Skeletal muscle satellite cell (primary cell): ENCODE measurements at regions not wholly inside any gene's neighbourhood (a gene's known extent, or its start where the extent isn't known, plus 50 kb on each side); places are given as distances from the start of the nearest gene placed in this dataset.

Experiments used
- H3K27me3 ChIP-seq: 2 replicates; pipeline ENCODE4 v1.7.0; 2013; ENCODE audit warnings: low read length; ENCODE audit not compliant: control insufficient read depth, insufficient read depth
- H3K36me3 ChIP-seq: 2 replicates; pipeline ENCODE4 v1.7.0; 2013; ENCODE audit warnings: mild to moderate bottlenecking, control low read depth, low read length; ENCODE audit not compliant: insufficient read depth
- H3K4me1 ChIP-seq: 2 replicates; pipeline ENCODE4 v1.7.0; 2013; ENCODE audit warnings: low read length; ENCODE audit not compliant: control insufficient read depth, insufficient read depth
- H3K4me2 ChIP-seq: 2 replicates; pipeline ENCODE4 v1.7.0; 2013; ENCODE audit warnings: mild to moderate bottlenecking, low read length
- H3K4me3 ChIP-seq: 2 replicates; pipeline ENCODE4 v1.7.0; 2013; ENCODE audit warnings: low read length
- H3K9ac ChIP-seq: 2 replicates; pipeline ENCODE4 v1.7.0; 2013; ENCODE audit warnings: mild to moderate bottlenecking, low read depth, low read length, moderate library complexity
- H3K9me3 ChIP-seq: replicated peaks from 2 replicates; pipeline ENCODE4 v1.7.0; 2013; ENCODE audit warnings: mild to moderate bottlenecking, control low read depth, low read length

DNA sequence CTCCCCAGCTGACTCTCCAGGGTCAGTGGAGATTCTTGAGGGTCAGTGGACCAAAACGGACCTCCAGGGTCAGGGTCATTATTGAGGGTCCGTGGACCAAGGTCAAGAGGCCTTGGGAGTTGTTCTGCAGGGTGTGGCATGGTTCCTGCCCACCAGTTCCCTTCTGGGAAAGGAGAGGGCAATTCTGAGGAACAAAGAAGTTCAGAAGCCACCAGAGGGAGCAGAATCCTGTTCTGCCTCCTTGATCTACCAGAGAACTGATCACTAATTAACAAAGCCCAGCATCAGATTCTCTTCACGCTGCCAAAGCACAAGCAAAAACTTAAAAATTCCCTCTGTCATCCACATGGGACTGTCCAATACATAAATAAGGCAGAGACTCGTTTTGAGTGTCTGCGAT is 263.4 kb downstream of the DHX35 start:
- Histone ChIP-seq H3K27me3 (no peaks in the 10 kb centered on the region), H3K4me3 (no peak overlapping the region), H3K4me1 (no peaks in the 10 kb centered on the region), H3K36me3 (no peaks in the 10 kb centered on the region), H3K9ac (no peak overlapping the region), H3K4me2 (no peak overlapping the region), H3K9me3 (no peaks in the 10 kb centered on the region)

DNA sequence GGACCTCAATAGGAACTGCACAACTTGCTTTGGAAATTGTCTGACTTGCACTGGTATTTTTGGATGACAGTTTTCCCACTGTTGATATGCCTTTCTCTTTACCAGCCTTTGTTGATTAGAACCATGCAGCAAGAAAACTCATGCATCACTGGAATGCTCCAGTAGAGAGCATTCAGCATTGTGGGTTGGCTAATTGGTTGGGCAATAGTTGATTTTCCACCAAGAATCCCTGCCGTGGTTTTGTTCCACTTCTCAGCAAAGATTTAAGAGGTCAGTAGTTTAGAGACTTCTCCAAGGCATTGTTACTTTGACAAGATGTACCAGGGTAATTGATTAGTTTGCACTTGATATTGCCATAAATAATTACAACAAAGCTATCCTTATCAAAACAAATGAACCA is 260.0 kb downstream of the DHX35 start:
- Histone ChIP-seq H3K9ac (no peak overlapping the region), H3K4me3 (no peak overlapping the region), H3K4me1 (no peaks in the 10 kb centered on the region), H3K9me3 (no peaks in the 10 kb centered on the region), H3K4me2 (no peak overlapping the region), H3K36me3 (no peaks in the 10 kb centered on the region), H3K27me3 (no peaks in the 10 kb centered on the region)

DNA sequence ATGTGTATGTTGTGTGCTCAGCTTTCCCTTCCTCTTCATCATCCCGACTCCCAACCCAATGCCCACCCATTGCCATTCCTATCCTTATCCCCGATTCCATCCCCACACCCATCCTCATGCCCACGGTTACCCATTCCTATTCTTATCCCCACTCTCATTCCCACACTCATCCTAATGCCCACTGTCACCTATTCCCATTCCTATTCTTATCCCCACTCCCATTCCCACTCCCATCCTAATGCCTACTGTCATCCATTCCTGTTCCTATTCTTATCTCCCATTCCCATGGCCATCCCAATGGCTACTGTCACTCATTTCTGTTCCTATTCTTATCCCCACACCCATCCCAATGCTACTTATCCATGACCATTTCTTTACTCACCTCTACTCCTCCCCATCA is 254.1 kb downstream of the DHX35 start:
- H3K9me3 ChIP-seq: no peaks in the 10 kb centered on the region
- H3K9ac ChIP-seq: no peak overlapping the region
- H3K4me3 ChIP-seq: no peak overlapping the region
- no peaks in the 10 kb centered on the region for H3K27me3 ChIP-seq
- H3K36me3 ChIP-seq: no peaks in the 10 kb centered on the region
- no peak overlapping the region for H3K4me2 ChIP-seq
- no peaks in the 10 kb centered on the region for H3K4me1 ChIP-seq

DNA sequence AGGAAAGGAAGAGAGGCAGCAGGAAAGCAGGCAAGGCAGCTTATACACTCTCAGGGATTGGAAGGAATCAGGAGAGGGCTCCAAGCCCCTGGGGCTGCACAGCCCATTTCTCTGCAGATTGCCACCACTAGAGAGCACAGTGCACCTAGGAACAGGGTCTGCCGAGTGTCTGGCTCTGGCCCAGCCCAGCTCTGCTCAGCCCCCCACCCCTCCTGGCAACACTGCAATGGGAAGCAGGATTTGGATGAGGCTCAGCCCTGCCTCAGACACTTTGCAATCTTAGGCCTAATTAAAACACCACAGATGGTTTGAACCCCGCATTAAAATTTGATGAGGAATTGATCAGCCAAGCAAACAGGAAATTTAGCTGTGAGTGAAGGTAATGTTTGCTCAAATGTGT is 252.7 kb downstream of the DHX35 start:
- H3K9ac ChIP-seq: no peak overlapping the region

DNA sequence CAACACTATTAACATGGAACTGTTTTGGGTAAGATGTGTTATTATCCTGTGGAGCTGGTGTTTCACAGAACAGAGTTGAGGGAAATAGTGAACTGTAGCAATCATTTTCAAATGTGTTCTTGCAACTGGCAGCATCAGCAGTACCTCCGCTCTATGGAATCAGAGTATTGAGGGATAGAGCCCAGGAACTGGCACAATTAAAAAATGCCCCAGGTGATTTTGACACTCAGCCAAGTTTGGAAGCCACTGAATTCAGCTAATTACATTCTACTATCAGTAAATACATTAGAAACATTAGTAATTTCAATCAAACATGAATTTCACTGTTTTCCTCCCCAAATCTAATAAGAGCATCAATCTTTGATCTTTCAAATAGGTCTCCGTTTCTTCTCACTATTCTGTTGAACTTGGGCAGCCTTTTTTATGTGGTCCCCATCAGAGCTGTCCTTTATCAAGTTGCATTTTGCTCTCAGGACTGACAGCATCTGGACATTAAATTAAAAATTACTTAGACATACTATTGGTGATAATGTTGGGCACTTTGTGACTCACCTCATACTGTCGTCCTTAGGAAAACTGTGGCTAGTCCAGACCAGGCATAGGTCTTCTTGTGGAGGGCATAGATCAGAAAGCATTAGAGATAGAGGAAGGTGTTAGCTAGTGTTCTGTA is 251.5 kb downstream of the DHX35 start:
- H3K9ac ChIP-seq: no peak overlapping the region
- H3K36me3 ChIP-seq: no peaks in the 10 kb centered on the region
- no peak overlapping the region for H3K4me2 ChIP-seq
- no peaks in the 10 kb centered on the region for H3K9me3 ChIP-seq
- H3K4me1 ChIP-seq: no peaks in the 10 kb centered on the region
- H3K4me3 ChIP-seq: no peak overlapping the region
- no peaks in the 10 kb centered on the region for H3K27me3 ChIP-seq

More for the DNA sequence above, 252.7 kb downstream of the DHX35 start:
- H3K4me2 ChIP-seq: no peak overlapping the region
- H3K9me3 ChIP-seq: no peaks in the 10 kb centered on the region
- H3K27me3 ChIP-seq: no peaks in the 10 kb centered on the region
- no peaks in the 10 kb centered on the region for H3K4me1 ChIP-seq
- no peak overlapping the region for H3K4me3 ChIP-seq
- no peaks in the 10 kb centered on the region for H3K36me3 ChIP-seq

DNA sequence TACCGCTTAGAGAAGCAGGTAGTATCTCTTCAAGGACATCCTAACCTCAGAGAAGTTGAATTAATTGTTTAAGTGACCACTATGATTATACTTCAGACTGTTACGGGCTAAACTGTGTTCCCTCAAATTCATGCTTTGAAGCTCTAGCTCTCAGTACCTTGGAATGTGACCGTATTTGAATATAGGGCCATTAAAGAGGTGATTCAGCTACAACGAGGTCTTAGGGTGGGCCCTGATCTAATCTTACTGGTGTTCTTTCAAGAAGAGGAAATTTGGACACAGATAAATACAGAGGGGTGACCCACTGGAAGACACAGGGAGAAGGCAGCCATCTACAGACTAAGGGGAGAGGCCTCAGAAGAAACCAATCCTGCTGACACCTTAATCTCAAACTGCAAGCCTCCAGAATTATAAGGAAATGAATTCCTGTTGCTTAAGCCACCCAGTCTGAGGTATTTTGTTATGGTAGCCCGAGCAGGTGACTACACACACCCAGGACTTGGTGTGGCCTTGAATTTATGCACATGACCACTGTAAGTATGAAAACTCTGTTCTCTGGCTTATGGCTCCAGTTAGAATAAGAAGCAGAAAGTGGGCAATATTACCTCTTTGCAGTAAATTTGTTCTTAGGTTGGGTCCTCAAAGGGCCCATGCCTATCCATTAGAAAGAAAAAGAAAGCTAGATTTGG is 249.1 kb downstream of the DHX35 start:
- Histone ChIP-seq H3K27me3 (no peaks in the 10 kb centered on the region), H3K36me3 (no peaks in the 10 kb centered on the region), H3K4me1 (no peaks in the 10 kb centered on the region), H3K9me3 (no peaks in the 10 kb centered on the region), H3K9ac (no peak overlapping the region), H3K4me2 (no peak overlapping the region), H3K4me3 (no peak overlapping the region)

DNA sequence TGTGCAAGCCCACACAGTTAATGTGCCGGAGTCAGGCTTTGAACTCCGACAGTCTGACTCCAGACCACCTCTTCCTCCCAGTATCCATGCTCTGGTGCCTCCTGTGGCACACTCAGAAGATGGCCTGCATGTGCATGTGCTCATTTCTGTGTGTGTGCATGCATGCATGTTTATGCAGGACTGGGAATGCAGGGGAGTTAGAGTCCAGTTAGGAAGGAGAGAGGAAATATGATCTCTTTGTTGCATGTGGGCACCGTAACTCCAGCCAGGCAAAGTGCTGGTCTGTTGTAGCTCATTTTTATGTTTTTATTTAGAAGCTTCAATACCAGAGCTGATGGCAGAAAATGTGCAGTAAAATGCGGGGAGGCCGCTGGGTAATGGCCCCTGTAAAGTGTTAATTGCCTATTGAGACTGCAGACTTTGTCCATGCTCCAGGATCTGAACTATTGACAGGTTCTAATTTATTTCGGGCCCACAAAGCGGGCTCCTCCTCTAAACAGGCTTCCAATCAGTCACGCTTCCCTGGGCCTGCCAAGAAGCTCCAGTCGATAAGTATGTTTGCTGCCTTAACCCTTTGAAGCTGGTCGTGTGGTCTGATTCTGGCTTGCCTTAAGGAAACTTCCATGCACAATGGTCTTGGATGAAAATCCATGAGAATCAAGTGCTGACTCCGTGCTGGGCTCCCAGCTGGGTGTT is 248.3 kb downstream of the DHX35 start:
- H3K4me3 ChIP-seq: no peak overlapping the region
- H3K36me3 ChIP-seq: no peaks in the 10 kb centered on the region

DNA sequence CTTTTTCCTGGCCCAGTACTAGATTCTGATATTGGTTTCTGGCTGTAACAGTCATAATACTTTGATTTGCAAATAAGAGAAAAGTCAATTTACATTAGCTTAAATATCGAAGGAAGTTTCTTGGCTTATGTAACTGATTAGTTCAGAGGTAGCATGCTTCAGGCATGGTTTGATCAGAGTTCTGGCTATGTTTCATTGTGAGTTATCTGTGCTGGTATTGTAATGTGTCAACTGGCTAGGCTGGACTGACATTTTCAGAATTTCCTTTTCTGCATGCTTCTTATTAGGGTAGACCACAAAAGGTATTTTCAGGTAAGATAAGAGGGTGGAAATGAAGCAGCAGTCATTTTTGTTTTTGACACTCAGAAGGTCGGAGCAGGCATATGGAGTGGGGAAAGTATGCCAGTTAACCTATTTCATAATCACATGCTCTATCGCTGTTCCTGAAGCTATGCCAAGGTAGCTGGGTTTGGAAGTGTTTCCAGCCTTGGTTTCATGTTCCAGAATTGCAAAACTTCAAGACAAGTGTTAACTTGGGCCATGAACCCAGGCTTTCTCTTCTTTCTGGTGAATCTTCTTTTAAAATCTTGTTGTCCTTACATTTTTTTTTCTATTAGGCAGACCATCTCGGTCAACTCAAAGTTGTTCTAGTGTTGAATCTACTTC is 244.9 kb downstream of the DHX35 start:
- Histone ChIP-seq H3K4me2 (no peak overlapping the region), H3K9me3 (no peaks in the 10 kb centered on the region), H3K4me3 (no peak overlapping the region), H3K27me3 (no peaks in the 10 kb centered on the region), H3K9ac (no peak overlapping the region), H3K36me3 (no peaks in the 10 kb centered on the region), H3K4me1 (no peaks in the 10 kb centered on the region)

More for the DNA sequence above, 248.3 kb downstream of the DHX35 start:
- no peaks in the 10 kb centered on the region for H3K27me3 ChIP-seq
- no peaks in the 10 kb centered on the region for H3K9me3 ChIP-seq
- no peaks in the 10 kb centered on the region for H3K4me1 ChIP-seq
- no peak overlapping the region for H3K9ac ChIP-seq
- no peak overlapping the region for H3K4me2 ChIP-seq

DNA sequence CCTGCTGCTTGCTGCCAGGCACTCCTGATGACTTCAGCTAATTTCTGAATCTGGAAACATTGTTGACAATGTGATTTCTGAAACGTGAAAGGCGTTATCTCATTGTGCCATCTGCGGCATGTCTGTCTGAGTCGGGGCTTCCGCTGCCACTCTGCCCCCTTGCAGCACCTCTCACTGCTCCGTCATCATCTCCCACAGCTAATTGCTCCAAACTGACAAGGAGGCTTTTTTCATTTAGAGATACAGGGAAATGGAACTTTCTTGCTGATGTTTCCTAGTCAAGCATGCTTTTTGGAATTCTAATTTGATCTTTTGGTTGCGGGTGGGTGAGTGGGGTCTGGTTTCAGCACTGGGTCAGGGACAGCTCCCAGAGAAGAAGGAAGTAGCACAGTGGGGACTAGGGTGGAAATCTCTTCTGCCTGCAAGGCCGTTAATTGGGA is 233.5 kb downstream of the DHX35 start:
- no peaks in the 10 kb centered on the region for H3K9me3 ChIP-seq
- H3K4me2 ChIP-seq: no peak overlapping the region
- no peaks in the 10 kb centered on the region for H3K4me1 ChIP-seq
- no peak overlapping the region for H3K4me3 ChIP-seq
- no peaks in the 10 kb centered on the region for H3K36me3 ChIP-seq
- H3K27me3 ChIP-seq: no peaks in the 10 kb centered on the region
- no peak overlapping the region for H3K9ac ChIP-seq

DNA sequence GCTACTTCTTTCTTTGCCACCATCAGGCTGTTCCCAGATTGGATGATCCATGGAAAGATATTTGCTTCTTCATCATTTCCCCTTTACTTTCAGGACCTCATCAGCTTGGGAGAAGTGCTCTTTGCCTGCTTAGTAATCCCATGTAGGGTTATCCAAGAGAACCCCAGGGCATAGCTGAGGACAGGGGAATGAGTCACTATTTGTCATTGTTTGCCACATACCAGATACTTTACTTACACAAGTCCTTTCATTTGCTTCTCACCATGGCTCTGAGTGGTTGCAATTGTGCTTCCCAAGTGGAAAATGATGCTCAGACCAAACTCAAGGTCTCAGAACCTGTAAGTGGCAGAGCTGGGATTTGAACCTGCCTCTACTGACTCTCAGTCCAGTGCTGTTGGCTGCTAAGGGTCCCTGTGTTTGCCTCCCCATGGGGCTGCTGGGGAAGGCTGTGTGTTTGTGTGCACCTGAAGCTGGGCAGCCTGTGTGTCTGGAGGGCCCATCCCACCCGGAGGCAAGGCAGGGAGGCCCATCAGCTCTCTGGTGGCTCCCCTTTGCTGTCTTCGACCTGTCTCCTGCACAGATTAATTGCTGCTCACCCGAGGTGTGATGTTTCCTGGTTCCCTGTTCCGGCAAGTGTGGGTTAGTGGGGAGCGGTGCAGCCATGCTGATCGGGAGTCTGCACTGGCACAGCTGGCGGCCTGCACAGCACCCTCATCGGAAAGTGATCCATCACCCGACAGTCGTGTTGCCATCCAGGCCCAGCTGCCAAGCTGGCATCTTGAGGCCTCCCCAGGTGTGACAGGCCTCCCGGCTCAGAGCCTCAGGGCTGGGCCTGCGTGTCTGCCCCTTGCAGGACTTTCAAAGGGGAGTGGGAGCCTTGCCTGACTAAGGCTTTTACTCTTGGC is 228.8 kb downstream of the DHX35 start:
- H3K9ac ChIP-seq: no peak overlapping the region
- no peaks in the 10 kb centered on the region for H3K36me3 ChIP-seq
- no peaks in the 10 kb centered on the region for H3K27me3 ChIP-seq
- no peak overlapping the region for H3K4me2 ChIP-seq
- no peak overlapping the region for H3K4me3 ChIP-seq
- no peaks in the 10 kb centered on the region for H3K9me3 ChIP-seq
- no peaks in the 10 kb centered on the region for H3K4me1 ChIP-seq
